GM23248 (cell line): ENCODE measurements at regions not wholly inside any gene's neighbourhood (a gene's known extent, or its start where the extent isn't known, plus 50 kb on each side); places are given as distances from the start of the nearest gene placed in this dataset.

Experiments used
- EZH2 ChIP-seq: fragments of 200-600 bp; sonication (generic); IDR thresholded peaks from 2 replicates; pipeline ENCODE4 v1.6.1; 2018; ENCODE audit warnings: antibody characterized with exemption, mild to moderate bottlenecking; ENCODE audit not compliant: insufficient read depth, poor library complexity, severe bottlenecking
- EZH2phosphoT487 ChIP-seq: fragments of 200-600 bp; sonication (generic); IDR thresholded peaks from 2 replicates; pipeline ENCODE4 v1.6.1; 2018; ENCODE audit warnings: antibody characterized with exemption, moderate library complexity, mild to moderate bottlenecking, low read depth; ENCODE audit not compliant: insufficient read depth

GRCh38 chr9:117552811-117553210 is 138.0 kb upstream of the ASTN2 start:
- no peak for TF ChIP-seq EZH2
- no peak for TF ChIP-seq EZH2phosphoT487
